Neural progenitor cell (in vitro differentiated cells): ENCODE measurements at regions not wholly inside any gene's neighbourhood (a gene's known extent, or its start where the extent isn't known, plus 50 kb on each side); places are given as distances from the start of the nearest gene placed in this dataset.

Experiments used
- EZH2 ChIP-seq: fragments of 200-600 bp; sonication (generic); IDR thresholded peaks from 2 replicates; pipeline ENCODE4 v1.6.1; 2017; ENCODE audit warnings: antibody characterized with exemption, mild to moderate bottlenecking, moderate library complexity
- EZH2phosphoT487 ChIP-seq: fragments of 200-600 bp; sonication (generic); IDR thresholded peaks from 2 replicates; pipeline ENCODE4 v1.6.1; 2017; ENCODE audit warnings: antibody characterized with exemption
- TF ChIP-seq, protein P1 (sequence below): fragments of 200-600 bp; sonication (generic); IDR thresholded peaks from 2 replicates; pipeline ENCODE4 v1.5.1; 2017; ENCODE audit warnings: antibody characterized with exemption, mild to moderate bottlenecking

DNA sequence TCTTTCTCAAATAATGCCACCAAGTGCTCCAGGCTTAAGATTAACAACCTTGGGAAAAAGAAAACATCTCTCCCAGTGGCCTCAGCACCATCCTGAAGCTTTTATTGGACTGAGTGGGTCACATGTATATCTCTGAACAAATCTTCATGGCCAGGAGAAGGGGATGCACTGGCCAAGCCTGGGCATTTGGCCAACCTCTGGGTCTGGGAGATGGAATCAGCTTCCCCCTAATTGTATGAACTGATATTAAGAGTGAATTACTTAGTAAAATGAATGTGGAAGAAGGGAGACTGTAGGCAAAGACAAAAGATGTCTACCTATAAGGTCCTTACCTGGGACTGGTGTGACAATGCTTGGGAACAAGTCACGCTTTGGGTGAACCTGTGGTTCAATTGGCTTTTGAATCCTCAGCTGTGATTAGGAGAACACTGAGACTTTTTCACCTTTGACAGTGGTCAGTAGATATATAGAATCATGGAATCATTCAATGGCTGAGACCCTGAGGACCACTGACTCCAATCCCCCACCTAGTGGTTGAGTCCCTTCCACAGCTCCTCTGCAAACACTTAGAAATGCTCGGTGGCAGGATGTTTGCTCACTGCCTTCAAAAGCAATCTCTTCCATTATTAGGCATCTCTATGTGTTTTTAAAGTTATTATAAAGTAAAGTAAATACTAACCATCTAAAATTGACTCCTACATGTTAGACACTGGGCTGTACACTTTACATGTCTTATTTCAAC lies 102.6 kb upstream of the ATP1A1 start:
- no peak for TF ChIP-seq EZH2
- TF ChIP-seq, protein P1, sequence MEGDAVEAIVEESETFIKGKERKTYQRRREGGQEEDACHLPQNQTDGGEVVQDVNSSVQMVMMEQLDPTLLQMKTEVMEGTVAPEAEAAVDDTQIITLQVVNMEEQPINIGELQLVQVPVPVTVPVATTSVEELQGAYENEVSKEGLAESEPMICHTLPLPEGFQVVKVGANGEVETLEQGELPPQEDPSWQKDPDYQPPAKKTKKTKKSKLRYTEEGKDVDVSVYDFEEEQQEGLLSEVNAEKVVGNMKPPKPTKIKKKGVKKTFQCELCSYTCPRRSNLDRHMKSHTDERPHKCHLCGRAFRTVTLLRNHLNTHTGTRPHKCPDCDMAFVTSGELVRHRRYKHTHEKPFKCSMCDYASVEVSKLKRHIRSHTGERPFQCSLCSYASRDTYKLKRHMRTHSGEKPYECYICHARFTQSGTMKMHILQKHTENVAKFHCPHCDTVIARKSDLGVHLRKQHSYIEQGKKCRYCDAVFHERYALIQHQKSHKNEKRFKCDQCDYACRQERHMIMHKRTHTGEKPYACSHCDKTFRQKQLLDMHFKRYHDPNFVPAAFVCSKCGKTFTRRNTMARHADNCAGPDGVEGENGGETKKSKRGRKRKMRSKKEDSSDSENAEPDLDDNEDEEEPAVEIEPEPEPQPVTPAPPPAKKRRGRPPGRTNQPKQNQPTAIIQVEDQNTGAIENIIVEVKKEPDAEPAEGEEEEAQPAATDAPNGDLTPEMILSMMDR: peak; percentile 15
- no peak for TF ChIP-seq EZH2phosphoT487
